AG04449 (cell line): ENCODE measurements at regions not wholly inside any gene's neighbourhood (a gene's known extent, or its start where the extent isn't known, plus 50 kb on each side); places are given as distances from the start of the nearest gene placed in this dataset.
A peak's percentile ranks its signal among the peaks of the same experiment; 100 is the strongest.
"Not testable (repeated sequence)": the region's sequence is repeated elsewhere in the genome, so short reads cannot be mapped to it uniquely, and the experiment has no call there.

Experiments
- CTCF ChIA-PET: fragments of 350-600 bp; formaldehyde crosslinking; extraction: SDS; loops from one replicate; lab custom pipeline; 2021; ENCODE audit warnings: antibody characterized with exemption; lab: Yijun Ruan, JAX
- POLR2A ChIA-PET: fragments of 400-600, 350-600 bp; formaldehyde crosslinking; extraction: SDS; loops from one replicate; lab custom pipeline; 2020; ENCODE audit warnings: antibody characterized with exemption, inconsistent platforms; lab: Yijun Ruan, JAX
- DNase-seq: peaks from one replicate; pipeline ENCODE4 v3.0.0-alpha.2; 2010; ENCODE audit warnings: low read depth, low spot score
- H3K4me3 ChIP-seq: 2 replicates; pipeline ENCODE4 v1.5.1; 2011; ENCODE audit warnings: low read depth, mild to moderate bottlenecking, control low read depth, low read length
- CTCF ChIP-seq: IDR thresholded peaks from one replicate; pipeline ENCODE4 v1.5.1; 2011; ENCODE audit warnings: mild to moderate bottlenecking, moderate library complexity, low read length, control low read depth, inconsistent platforms; ENCODE audit not compliant: insufficient read depth; ENCODE audit errors: missing control alignments

GRCh38 chr1:115524236-115524635 is 117.5 kb upstream of the VANGL1 start:
- ChIA-PET POLR2A (no interaction called here), CTCF (interaction anchor here (1.0 to 1.8 kb wide), 6 partner anchors 9 to 55 kb away, joined by 3 to 6 read pairs (median 4); no protein-coding TSS in a partner anchor)
- no peak for DNase-seq
- no peak for TF ChIP-seq CTCF
- H3K4me3 ChIP-seq, result no peak overlapping the region

- POLR2A ChIA-PET, result interaction anchor here (1.0 kb wide), 1 partner anchor 343 kb away, joined by 3 read pairs; no protein-coding TSS in a partner anchor
- DNase-seq, result no peak
- no peak for TF ChIP-seq CTCF
- H3K4me3 ChIP-seq, result no peak overlapping the region
- CTCF ChIA-PET, result interaction anchor here (1.1 kb wide), 1 partner anchor 47 kb away, joined by 5 read pairs; no protein-coding TSS in a partner anchor
Measured at GRCh38 chr1:115522386-115522785, 119.4 kb upstream of the VANGL1 start.

GRCh38 chr1:115515270-115515669 is 126.5 kb upstream of the VANGL1 start:
- no peak for DNase-seq
- ChIA-PET POLR2A (interaction anchor here (0.6 kb wide), 1 partner anchor 142 kb away, joined by 3 read pairs; no protein-coding TSS in a partner anchor), CTCF (interaction anchor here (1.0 kb wide), 1 partner anchor 9 kb away, joined by 3 read pairs; no protein-coding TSS in a partner anchor)
- H3K4me3 ChIP-seq, result no peak overlapping the region
- no peak for TF ChIP-seq CTCF

- CTCF ChIA-PET, result not testable (repeated sequence)
Measured at GRCh38 chr1:115510226-115510625, 131.5 kb upstream of the VANGL1 start.

GRCh38 chr1:115507901-115508300 is 133.9 kb upstream of the VANGL1 start:
- no peak overlapping the region for H3K4me3 ChIP-seq
- ChIA-PET CTCF (interaction anchor here (1.2 to 3.9 kb wide), 9 partner anchors 11 to 370 kb away, joined by 3 to 37 read pairs (median 5); no protein-coding TSS in a partner anchor), POLR2A (no interaction called here)
- DNase-seq, result no peak
- TF ChIP-seq CTCF, result no peak

More at GRCh38 chr1:115510226-115510625, 131.5 kb upstream of the VANGL1 start:
- H3K4me3 ChIP-seq, DNase-seq, POLR2A ChIA-PET: not testable (repeated sequence)

- no peak for DNase-seq
- ChIA-PET CTCF (interaction anchor here (0.8 to 3.9 kb wide), 31 partner anchors 9 to 527 kb away, joined by 3 to 37 read pairs (median 4); no protein-coding TSS in a partner anchor), POLR2A (interaction anchor here (1.0 kb wide), 1 partner anchor 174 kb away, joined by 3 read pairs; no protein-coding TSS in a partner anchor)
- peak; percentile 70 for TF ChIP-seq CTCF
- peak overlapping the region; percentile 16 for H3K4me3 ChIP-seq
Measured at GRCh38 chr1:115506924-115507589, 134.7 kb upstream of the VANGL1 start.
